ENCODE measurements at regions not wholly inside any gene's neighbourhood (a gene's known extent, or its start where the extent isn't known, plus 50 kb on each side); places are given as distances from the start of the nearest gene placed in this dataset.

DNA sequence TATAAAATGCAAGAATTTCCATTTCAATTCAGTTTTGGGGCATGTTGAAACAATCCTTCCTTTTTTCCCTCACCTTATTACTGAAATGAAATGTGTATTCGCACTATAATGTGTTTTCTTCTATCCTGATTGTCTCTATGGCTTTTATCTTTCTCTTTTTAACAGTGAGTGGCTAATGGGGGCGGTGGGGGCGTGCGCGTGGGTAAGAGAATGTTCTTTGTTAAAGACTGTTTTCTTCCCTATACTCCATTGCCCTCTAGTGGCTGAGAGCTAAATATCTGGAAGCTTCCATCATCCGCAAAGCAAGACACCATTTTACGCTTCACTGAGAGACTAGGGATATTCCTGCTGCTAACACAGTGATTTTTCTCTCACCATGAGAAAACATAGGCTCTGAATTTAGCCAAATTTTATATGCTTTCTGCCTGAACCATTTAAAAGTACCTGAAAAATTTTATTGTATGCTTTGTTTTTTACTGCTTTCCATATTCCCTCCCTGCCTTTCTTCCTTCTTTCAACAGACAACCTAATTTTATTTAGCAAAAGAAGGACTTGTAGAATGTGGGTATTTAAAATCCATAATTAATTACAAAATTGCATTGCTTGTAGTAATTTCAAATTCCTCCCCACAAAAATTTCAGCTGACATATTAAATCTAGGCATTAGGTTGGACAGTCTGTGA is 194.0 kb downstream of the GASK1B start:
- H3K4me3 ChIP-seq (replicated peaks; ENCODE audit: low read depth, low read length) = no peak overlapping the region
- peak; percentile 5 for DNase-seq (ENCODE audit: extremely low read depth, insufficient read length)

GRCh38 chr4:157977086-157977485 is 195.7 kb downstream of the GASK1B start:
- no peaks in the 10 kb centered on the region for H3K36me3 ChIP-seq (ENCODE audit: control insufficient read depth, insufficient read depth, low read length)
- no peak overlapping the region for H3K4me3 ChIP-seq (replicated peaks; ENCODE audit: low read depth, low read length)
- TF ChIP-seq, protein P1, sequence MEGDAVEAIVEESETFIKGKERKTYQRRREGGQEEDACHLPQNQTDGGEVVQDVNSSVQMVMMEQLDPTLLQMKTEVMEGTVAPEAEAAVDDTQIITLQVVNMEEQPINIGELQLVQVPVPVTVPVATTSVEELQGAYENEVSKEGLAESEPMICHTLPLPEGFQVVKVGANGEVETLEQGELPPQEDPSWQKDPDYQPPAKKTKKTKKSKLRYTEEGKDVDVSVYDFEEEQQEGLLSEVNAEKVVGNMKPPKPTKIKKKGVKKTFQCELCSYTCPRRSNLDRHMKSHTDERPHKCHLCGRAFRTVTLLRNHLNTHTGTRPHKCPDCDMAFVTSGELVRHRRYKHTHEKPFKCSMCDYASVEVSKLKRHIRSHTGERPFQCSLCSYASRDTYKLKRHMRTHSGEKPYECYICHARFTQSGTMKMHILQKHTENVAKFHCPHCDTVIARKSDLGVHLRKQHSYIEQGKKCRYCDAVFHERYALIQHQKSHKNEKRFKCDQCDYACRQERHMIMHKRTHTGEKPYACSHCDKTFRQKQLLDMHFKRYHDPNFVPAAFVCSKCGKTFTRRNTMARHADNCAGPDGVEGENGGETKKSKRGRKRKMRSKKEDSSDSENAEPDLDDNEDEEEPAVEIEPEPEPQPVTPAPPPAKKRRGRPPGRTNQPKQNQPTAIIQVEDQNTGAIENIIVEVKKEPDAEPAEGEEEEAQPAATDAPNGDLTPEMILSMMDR (IDR thresholded peaks at IDR 0.05; ENCODE audit: insufficient read depth, low read length, poor library complexity, severe bottlenecking) = no peak
- H3K27me3 ChIP-seq (replicated peaks; ENCODE audit: control insufficient read depth, insufficient read depth, low read length) = no peaks in the 10 kb centered on the region
- no peak for DNase-seq (ENCODE audit: extremely low read depth, insufficient read length)

More for the DNA sequence above, 194.0 kb downstream of the GASK1B start:
- H3K27me3 ChIP-seq (replicated peaks; ENCODE audit: control insufficient read depth, insufficient read depth, low read length) = no peaks in the 10 kb centered on the region
- H3K36me3 ChIP-seq (ENCODE audit: control insufficient read depth, insufficient read depth, low read length) = no peaks in the 10 kb centered on the region
- TF ChIP-seq, protein P1 (IDR thresholded peaks at IDR 0.05; ENCODE audit: insufficient read depth, low read length, poor library complexity, severe bottlenecking) = peak; percentile 80

GRCh38 chr4:157973297-157973696 is 199.5 kb downstream of the GASK1B start:
- H3K36me3 ChIP-seq (ENCODE audit: control insufficient read depth, insufficient read depth, low read length) = no peaks in the 10 kb centered on the region
- DNase-seq (ENCODE audit: extremely low read depth, insufficient read length) = no peak
- TF ChIP-seq, protein P1 (IDR thresholded peaks at IDR 0.05; ENCODE audit: insufficient read depth, low read length, poor library complexity, severe bottlenecking) = no peak
- H3K27me3 ChIP-seq (replicated peaks; ENCODE audit: control insufficient read depth, insufficient read depth, low read length) = no peaks in the 10 kb centered on the region
- no peak overlapping the region for H3K4me3 ChIP-seq (replicated peaks; ENCODE audit: low read depth, low read length)

GRCh38 chr4:157964463-157964862 is 208.4 kb downstream of the GASK1B start:
- DNase-seq (ENCODE audit: extremely low read depth, insufficient read length) = no peak
- TF ChIP-seq, protein P1 (IDR thresholded peaks at IDR 0.05; ENCODE audit: insufficient read depth, low read length, poor library complexity, severe bottlenecking) = no peak

DNA sequence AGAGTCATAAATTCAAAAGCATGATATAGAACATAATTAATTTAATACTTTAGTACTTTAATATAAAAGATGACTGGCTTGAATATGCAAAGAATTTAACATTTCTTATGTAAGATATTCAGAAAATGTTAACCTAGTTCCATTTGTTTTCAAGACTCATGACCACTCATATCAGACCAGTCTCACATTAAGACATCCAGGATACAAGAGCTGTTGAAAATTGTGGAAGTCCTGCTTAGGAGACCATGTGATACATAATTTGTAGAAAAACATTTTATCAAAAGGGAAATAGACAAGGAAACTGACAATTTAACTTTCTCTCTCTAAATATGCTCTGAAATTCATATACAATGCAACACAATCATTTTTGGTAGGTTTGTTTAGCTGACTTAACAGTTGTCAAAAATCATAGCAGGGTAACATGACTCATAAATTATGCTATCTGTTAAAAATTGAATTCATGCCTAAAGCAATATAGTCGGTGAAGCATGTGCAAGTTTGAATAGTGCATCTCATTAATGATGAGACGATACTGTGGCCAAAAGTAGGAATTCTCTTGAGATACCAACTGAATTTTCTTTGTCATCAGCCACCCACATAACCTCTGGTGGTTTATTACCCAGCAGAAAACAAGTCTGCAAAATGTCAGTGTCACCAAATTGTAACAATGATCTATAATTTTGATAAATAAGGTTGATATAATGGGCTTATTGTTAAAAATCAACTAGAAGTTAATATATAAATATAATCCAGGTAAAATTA is 211.4 kb downstream of the GASK1B start:
- Histone ChIP-seq H3K4me3 (replicated peaks; ENCODE audit: low read depth, low read length) (no peak overlapping the region), H3K36me3 (ENCODE audit: control insufficient read depth, insufficient read depth, low read length) (no peaks in the 10 kb centered on the region), H3K27me3 (replicated peaks; ENCODE audit: control insufficient read depth, insufficient read depth, low read length) (no peaks in the 10 kb centered on the region)
- TF ChIP-seq, protein P1 (IDR thresholded peaks at IDR 0.05; ENCODE audit: insufficient read depth, low read length, poor library complexity, severe bottlenecking) = no peak
- no peak for DNase-seq (ENCODE audit: extremely low read depth, insufficient read length)

More at GRCh38 chr4:157964463-157964862, 208.4 kb downstream of the GASK1B start:
- Histone ChIP-seq H3K36me3 (ENCODE audit: control insufficient read depth, insufficient read depth, low read length) (no peaks in the 10 kb centered on the region), H3K27me3 (replicated peaks; ENCODE audit: control insufficient read depth, insufficient read depth, low read length) (no peaks in the 10 kb centered on the region), H3K4me3 (replicated peaks; ENCODE audit: low read depth, low read length) (no peak overlapping the region)
